Hepatocyte (in vitro differentiated cells): ENCODE measurements at regions not wholly inside any gene's neighbourhood (a gene's known extent, or its start where the extent isn't known, plus 50 kb on each side); places are given as distances from the start of the nearest gene placed in this dataset.

ENCODE experiments used
- DNase-seq: peaks from one replicate; pipeline ENCODE4 v3.0.0-alpha.2; 2016; ENCODE audit warnings: low spot score
- H2AFZ ChIP-seq: fragments of 200-600 bp; sonication (generic); 2 replicates; pipeline ENCODE4 v1.6.0; 2016; ENCODE audit warnings: antibody characterized with exemption, mild to moderate bottlenecking
- H3K27ac ChIP-seq: fragments of 200-600 bp; sonication (generic); 2 replicates; pipeline ENCODE4 v1.5.1; 2016; ENCODE audit warnings: mild to moderate bottlenecking
- H3K27me3 ChIP-seq: fragments of 200-600 bp; sonication (generic); 2 replicates; pipeline ENCODE4 v1.6.1; 2016
- H3K36me3 ChIP-seq: fragments of 200-600 bp; sonication (generic); replicated peaks from 2 replicates; pipeline ENCODE4 v1.5.1; 2016; ENCODE audit warnings: low read depth; ENCODE audit not compliant: insufficient read depth
- H3K4me1 ChIP-seq: fragments of 200-600 bp; sonication (generic); 2 replicates; pipeline ENCODE4 v1.5.1; 2016; ENCODE audit warnings: mild to moderate bottlenecking, moderate library complexity; ENCODE audit not compliant: insufficient read depth
- H3K4me2 ChIP-seq: fragments of 200-600 bp; sonication (generic); 2 replicates; pipeline ENCODE4 v1.6.0; 2016
- H3K4me3 ChIP-seq: fragments of 200-600 bp; sonication (generic); 2 replicates; pipeline ENCODE4 v1.5.1; 2016; ENCODE audit warnings: mild to moderate bottlenecking
- H3K79me2 ChIP-seq: fragments of 200-600 bp; sonication (generic); 2 replicates; pipeline ENCODE4 v1.6.0; 2017; ENCODE audit warnings: mild to moderate bottlenecking
- H3K9me2 ChIP-seq: fragments of 200-600 bp; sonication (generic); replicated peaks from 2 replicates; pipeline ENCODE4 v1.6.0; 2017; ENCODE audit warnings: mild to moderate bottlenecking; ENCODE audit not compliant: insufficient read depth
- H3K9me3 ChIP-seq: fragments of 200-600 bp; sonication (generic); 2 replicates; pipeline ENCODE4 v1.5.1; 2016; ENCODE audit warnings: low read depth, mild to moderate bottlenecking
- H4K20me1 ChIP-seq: fragments of 200-600 bp; sonication (generic); 2 replicates; pipeline ENCODE4 v1.6.0; 2016; ENCODE audit warnings: mild to moderate bottlenecking; ENCODE audit not compliant: insufficient read depth, poor library complexity, severe bottlenecking
- CTCF ChIP-seq: fragments of 200-600 bp; sonication (generic); IDR thresholded peaks from 2 replicates; pipeline ENCODE4 v1.5.1; 2016; ENCODE audit warnings: antibody characterized with exemption, mild to moderate bottlenecking; ENCODE audit not compliant: poor library complexity
- EZH2 ChIP-seq: fragments of 200-600 bp; sonication (generic); IDR thresholded peaks from 2 replicates; pipeline ENCODE4 v1.6.1; 2016; ENCODE audit warnings: antibody characterized with exemption, mild to moderate bottlenecking, borderline replicate concordance
- EZH2phosphoT487 ChIP-seq: fragments of 200-600 bp; sonication (generic); IDR thresholded peaks from one replicate; pipeline ENCODE4 v1.6.1; 2018; ENCODE audit warnings: antibody characterized with exemption, mild to moderate bottlenecking, low read depth, moderate library complexity; ENCODE audit not compliant: unreplicated experiment, severe bottlenecking
- WGBS: methylation state at CpG from one replicate; pipeline ENCODE4 v1.1.6; 2016; ENCODE audit warnings: low lambda C conversion rate; ENCODE audit errors: missing lambda C conversion rate; 5-methylcytosine and 5-hydroxymethylcytosine counted together

GRCh38 chr7:131047651-131048304, 279.9 kb upstream of the MKLN1 start:
- H3K4me3 ChIP-seq = no peak overlapping the region
- no peak for DNase-seq
- H3K9me3 ChIP-seq = no peaks in the 10 kb centered on the region
- no peaks in the 10 kb centered on the region for H3K79me2 ChIP-seq
- H4K20me1 ChIP-seq = peaks cover 3% of the 10 kb centered on the region
- no peak overlapping the region for H3K27ac ChIP-seq
- no peak for TF ChIP-seq EZH2phosphoT487
- H3K9me2 ChIP-seq = no peaks in the 10 kb centered on the region
- H2AFZ ChIP-seq = no peak overlapping the region
- WGBS = 85% methylated on average over 2 of the region's 2 CpGs
- no peaks in the 10 kb centered on the region for H3K4me1 ChIP-seq
- H3K36me3 ChIP-seq = no peaks in the 10 kb centered on the region
- no peaks in the 10 kb centered on the region for H3K27me3 ChIP-seq
- no peak overlapping the region for H3K4me2 ChIP-seq

- H3K79me2 ChIP-seq = peaks cover 4% of the 10 kb centered on the region
These were observed 276.4 kb upstream of the MKLN1 start for GRCh38 chr7:131051304-131051703.

GRCh38 chr7:131052285-131052904, 275.3 kb upstream of the MKLN1 start:
- Histone ChIP-seq H3K27me3 (no peaks in the 10 kb centered on the region), H3K79me2 (peaks cover 4% of the 10 kb centered on the region), H3K36me3 (no peaks in the 10 kb centered on the region), H3K27ac (no peak overlapping the region), H4K20me1 (no peaks in the 10 kb centered on the region), H3K4me1 (no peaks in the 10 kb centered on the region), H3K4me2 (no peak overlapping the region), H3K9me2 (no peaks in the 10 kb centered on the region), H3K9me3 (no peaks in the 10 kb centered on the region), H3K4me3 (no peak overlapping the region), H2AFZ (no peak overlapping the region)
- TF ChIP-seq EZH2 = no peak
- TF ChIP-seq EZH2phosphoT487 = no peak
- 66% methylated on average over 4 of the region's 4 CpGs for WGBS
- DNase-seq = no peak

More at GRCh38 chr7:131051304-131051703, 276.4 kb upstream of the MKLN1 start:
- TF ChIP-seq CTCF (no peak), EZH2 (no peak), EZH2phosphoT487 (no peak)
- Histone ChIP-seq H3K4me3 (no peak overlapping the region), H3K27me3 (no peaks in the 10 kb centered on the region), H3K27ac (no peak overlapping the region), H3K9me3 (no peaks in the 10 kb centered on the region), H3K4me2 (no peak overlapping the region), H4K20me1 (peaks cover 3% of the 10 kb centered on the region), H3K36me3 (no peaks in the 10 kb centered on the region), H2AFZ (no peak overlapping the region), H3K4me1 (no peaks in the 10 kb centered on the region), H3K9me2 (no peaks in the 10 kb centered on the region)
- WGBS = 95% methylated on average over 2 of the region's 2 CpGs
- no peak for DNase-seq

GRCh38 chr7:131056007-131056406, 271.7 kb upstream of the MKLN1 start:
- no peaks in the 10 kb centered on the region for H3K36me3 ChIP-seq
- no peaks in the 10 kb centered on the region for H3K4me1 ChIP-seq
- no peak overlapping the region for H3K4me3 ChIP-seq
- no peaks in the 10 kb centered on the region for H3K27me3 ChIP-seq
- no peak overlapping the region for H2AFZ ChIP-seq
- no peaks in the 10 kb centered on the region for H3K9me2 ChIP-seq
- no peak overlapping the region for H3K4me2 ChIP-seq
- WGBS = 92% methylated on average over 2 of the region's 2 CpGs
- H3K27ac ChIP-seq = no peak overlapping the region
- H4K20me1 ChIP-seq = no peaks in the 10 kb centered on the region
- peaks cover 4% of the 10 kb centered on the region for H3K79me2 ChIP-seq
- TF ChIP-seq CTCF (no peak), EZH2 (no peak), EZH2phosphoT487 (no peak)
- no peaks in the 10 kb centered on the region for H3K9me3 ChIP-seq
- no peak for DNase-seq
